ENCODE measurements at regions not wholly inside any gene's neighbourhood (a gene's known extent, or its start where the extent isn't known, plus 50 kb on each side); places are given as distances from the start of the nearest gene placed in this dataset.
A peak's percentile ranks its signal among the peaks of the same experiment; 100 is the strongest.

DNA sequence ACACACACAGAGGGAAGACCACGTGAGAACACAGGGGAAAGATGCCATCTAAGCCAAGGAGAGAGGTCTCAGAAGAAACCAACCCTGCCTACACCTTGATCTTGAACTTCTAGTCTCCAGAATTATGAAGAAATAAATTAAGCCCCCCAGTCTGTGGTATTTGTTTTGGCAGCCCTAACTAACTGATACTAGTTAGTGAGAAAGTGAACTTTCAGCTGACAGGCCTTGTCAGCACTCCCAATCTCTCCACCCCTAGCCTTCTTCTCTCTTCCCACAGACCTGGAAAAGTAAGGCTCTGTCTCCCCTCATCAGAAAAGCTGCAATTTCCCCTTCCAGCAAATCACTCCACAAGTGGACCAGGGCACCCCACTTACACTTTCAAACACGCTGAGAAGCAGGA lies 108.6 kb upstream of the CDYL start:
- in situ Hi-C loops (cut with MboI) (no loop called here), intact Hi-C loops (cut with micrococcal nuclease) (no loop called here)
- Histone ChIP-seq H3K9me3 (replicated peaks; ENCODE audit: control insufficient read depth, insufficient read depth, low read depth, low read length) (no peaks in the 10 kb centered on the region), H3K9ac (ENCODE audit: insufficient read depth in 1 of 2, low read depth in 2 of 2, low read length in 2 of 2) (no peak overlapping the region), H3K4me3 (no peak overlapping the region), H3K27ac (ENCODE audit: extremely low read depth, low read depth, low read length) (no peak overlapping the region), H2AFZ (ENCODE audit: low read depth, low read length) (peak overlapping the region; percentile 7; the same call in 1 of the 2 replicates), H4K20me1 (replicated peaks; ENCODE audit: control insufficient read depth, insufficient read depth, low read length) (no peaks in the 10 kb centered on the region), H3K4me2 (ENCODE audit: insufficient read depth, low read length) (no peak overlapping the region), H3K79me2 (ENCODE audit: control insufficient read depth, insufficient read depth, low read length) (no peaks in the 10 kb centered on the region), H3K9me1 (ENCODE audit: control insufficient read depth, insufficient read depth, low read length) (no peaks in the 10 kb centered on the region), H3K27me3 (ENCODE audit: control insufficient read depth in 2 of 2, insufficient read depth in 2 of 2, low read length in 2 of 2) (no peaks in the 10 kb centered on the region), H3K4me1 (replicated peaks in 1 of 2; ENCODE audit: control insufficient read depth in 2 of 2, insufficient read depth in 2 of 2, low read length in 2 of 2) (peaks cover 2 to 44% of the 10 kb centered on the region in 2 experiments; a peak in 4 of 5 replicates), H3K36me3 (ENCODE audit: control insufficient read depth, insufficient read depth, low read length) (no peaks in the 10 kb centered on the region)
- no peak for DNase-seq (ENCODE audit: extremely low read depth in 1 of 4, low spot score in 3 of 4)
- TF ChIP-seq ZNF239 (CRISPR knock-in tag; IDR thresholded peaks at IDR 0.05) (peak; percentile 72), ZNF324 (CRISPR knock-in tag; IDR thresholded peaks at IDR 0.05) (no peak), MEIS2 (IDR thresholded peaks at IDR 0.05; ENCODE audit: partially characterized antibody) (peak; percentile 31), HMG20A (CRISPR knock-in tag; conservative IDR thresholded peaks at IDR 0.05) (no peak), RUNX1 (IDR thresholded peaks at IDR 0.05; ENCODE audit: low read depth) (no peak), ZNF12 (CRISPR knock-in tag; IDR thresholded peaks at IDR 0.05) (peak; percentile 97), ASH1L (IDR thresholded peaks at IDR 0.05; ENCODE audit: borderline replicate concordance, low read depth, partially characterized antibody) (no peak), SPI1 (IDR thresholded peaks at IDR 0.05; ENCODE audit: borderline replicate concordance, low read depth, low read length) (peak; percentile 67; the same call in 1 of the 2 replicates), TRIM28 (IDR thresholded peaks at IDR 0.05) (no peak), SIRT6 (IDR thresholded peaks at IDR 0.05; ENCODE audit: low read depth, low read length) (no peak), FUS (optimal IDR thresholded peaks at IDR 0.05; ENCODE audit: low read depth, low read length) (no peak)
- TF ChIP-seq, protein P1, sequence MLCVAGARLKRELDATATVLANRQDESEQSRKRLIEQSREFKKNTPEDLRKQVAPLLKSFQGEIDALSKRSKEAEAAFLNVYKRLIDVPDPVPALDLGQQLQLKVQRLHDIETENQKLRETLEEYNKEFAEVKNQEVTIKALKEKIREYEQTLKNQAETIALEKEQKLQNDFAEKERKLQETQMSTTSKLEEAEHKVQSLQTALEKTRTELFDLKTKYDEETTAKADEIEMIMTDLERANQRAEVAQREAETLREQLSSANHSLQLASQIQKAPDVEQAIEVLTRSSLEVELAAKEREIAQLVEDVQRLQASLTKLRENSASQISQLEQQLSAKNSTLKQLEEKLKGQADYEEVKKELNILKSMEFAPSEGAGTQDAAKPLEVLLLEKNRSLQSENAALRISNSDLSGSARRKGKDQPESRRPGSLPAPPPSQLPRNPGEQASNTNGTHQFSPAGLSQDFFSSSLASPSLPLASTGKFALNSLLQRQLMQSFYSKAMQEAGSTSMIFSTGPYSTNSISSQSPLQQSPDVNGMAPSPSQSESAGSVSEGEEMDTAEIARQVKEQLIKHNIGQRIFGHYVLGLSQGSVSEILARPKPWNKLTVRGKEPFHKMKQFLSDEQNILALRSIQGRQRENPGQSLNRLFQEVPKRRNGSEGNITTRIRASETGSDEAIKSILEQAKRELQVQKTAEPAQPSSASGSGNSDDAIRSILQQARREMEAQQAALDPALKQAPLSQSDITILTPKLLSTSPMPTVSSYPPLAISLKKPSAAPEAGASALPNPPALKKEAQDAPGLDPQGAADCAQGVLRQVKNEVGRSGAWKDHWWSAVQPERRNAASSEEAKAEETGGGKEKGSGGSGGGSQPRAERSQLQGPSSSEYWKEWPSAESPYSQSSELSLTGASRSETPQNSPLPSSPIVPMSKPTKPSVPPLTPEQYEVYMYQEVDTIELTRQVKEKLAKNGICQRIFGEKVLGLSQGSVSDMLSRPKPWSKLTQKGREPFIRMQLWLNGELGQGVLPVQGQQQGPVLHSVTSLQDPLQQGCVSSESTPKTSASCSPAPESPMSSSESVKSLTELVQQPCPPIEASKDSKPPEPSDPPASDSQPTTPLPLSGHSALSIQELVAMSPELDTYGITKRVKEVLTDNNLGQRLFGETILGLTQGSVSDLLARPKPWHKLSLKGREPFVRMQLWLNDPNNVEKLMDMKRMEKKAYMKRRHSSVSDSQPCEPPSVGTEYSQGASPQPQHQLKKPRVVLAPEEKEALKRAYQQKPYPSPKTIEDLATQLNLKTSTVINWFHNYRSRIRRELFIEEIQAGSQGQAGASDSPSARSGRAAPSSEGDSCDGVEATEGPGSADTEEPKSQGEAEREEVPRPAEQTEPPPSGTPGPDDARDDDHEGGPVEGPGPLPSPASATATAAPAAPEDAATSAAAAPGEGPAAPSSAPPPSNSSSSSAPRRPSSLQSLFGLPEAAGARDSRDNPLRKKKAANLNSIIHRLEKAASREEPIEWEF (CRISPR knock-in tag; IDR thresholded peaks at IDR 0.05): no peak
- TF ChIP-seq, protein P2, sequence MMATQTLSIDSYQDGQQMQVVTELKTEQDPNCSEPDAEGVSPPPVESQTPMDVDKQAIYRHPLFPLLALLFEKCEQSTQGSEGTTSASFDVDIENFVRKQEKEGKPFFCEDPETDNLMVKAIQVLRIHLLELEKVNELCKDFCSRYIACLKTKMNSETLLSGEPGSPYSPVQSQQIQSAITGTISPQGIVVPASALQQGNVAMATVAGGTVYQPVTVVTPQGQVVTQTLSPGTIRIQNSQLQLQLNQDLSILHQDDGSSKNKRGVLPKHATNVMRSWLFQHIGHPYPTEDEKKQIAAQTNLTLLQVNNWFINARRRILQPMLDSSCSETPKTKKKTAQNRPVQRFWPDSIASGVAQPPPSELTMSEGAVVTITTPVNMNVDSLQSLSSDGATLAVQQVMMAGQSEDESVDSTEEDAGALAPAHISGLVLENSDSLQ (IDR thresholded peaks at IDR 0.05): peak; percentile 12; the same call in 1 of the 2 replicates
- TF ChIP-seq, protein P3, sequence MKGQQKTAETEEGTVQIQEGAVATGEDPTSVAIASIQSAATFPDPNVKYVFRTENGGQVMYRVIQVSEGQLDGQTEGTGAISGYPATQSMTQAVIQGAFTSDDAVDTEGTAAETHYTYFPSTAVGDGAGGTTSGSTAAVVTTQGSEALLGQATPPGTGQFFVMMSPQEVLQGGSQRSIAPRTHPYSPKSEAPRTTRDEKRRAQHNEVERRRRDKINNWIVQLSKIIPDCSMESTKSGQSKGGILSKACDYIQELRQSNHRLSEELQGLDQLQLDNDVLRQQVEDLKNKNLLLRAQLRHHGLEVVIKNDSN (CRISPR knock-in tag; IDR thresholded peaks at IDR 0.05): no peak
- TF ChIP-seq, protein P4, sequence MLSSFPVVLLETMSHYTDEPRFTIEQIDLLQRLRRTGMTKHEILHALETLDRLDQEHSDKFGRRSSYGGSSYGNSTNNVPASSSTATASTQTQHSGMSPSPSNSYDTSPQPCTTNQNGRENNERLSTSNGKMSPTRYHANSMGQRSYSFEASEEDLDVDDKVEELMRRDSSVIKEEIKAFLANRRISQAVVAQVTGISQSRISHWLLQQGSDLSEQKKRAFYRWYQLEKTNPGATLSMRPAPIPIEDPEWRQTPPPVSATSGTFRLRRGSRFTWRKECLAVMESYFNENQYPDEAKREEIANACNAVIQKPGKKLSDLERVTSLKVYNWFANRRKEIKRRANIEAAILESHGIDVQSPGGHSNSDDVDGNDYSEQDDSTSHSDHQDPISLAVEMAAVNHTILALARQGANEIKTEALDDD (IDR thresholded peaks at IDR 0.05): peak; percentile 93
- FAIRE-seq: no peak
- WGBS (ENCODE audit: insufficient coverage, low coverage, missing lambda C conversion rate): 23% methylated on average over 2 of the region's 2 CpGs
- BruUV-seq (replicated peaks): no TSS peak
- ATAC-seq: no peak
- ChIA-PET CTCF (ENCODE audit: low intra/inter-chr PET ratio) (no interaction called here), POLR2A (interaction anchor here (2.1 kb wide), 1 partner anchor 12 kb away, joined by 4 read pairs; no protein-coding TSS in a partner anchor)

Measured in K562 (cell line).